LoVo (cell line): ENCODE measurements at regions not wholly inside any gene's neighbourhood (a gene's known extent, or its start where the extent isn't known, plus 50 kb on each side); places are given as distances from the start of the nearest gene placed in this dataset.

Experiments used
- DNase-seq: peaks from one replicate; pipeline ENCODE4 v3.0.0-alpha.2; 2016; ENCODE audit warnings: low spot score

- no peak for DNase-seq
Observed at GRCh38 chr19:31501427-31502195, 152.4 kb upstream of the TSHZ3 start.

- no peak for DNase-seq
Observed at GRCh38 chr19:31502536-31503170, 153.4 kb upstream of the TSHZ3 start.

GRCh38 chr19:31503211-31503610, 154.0 kb upstream of the TSHZ3 start:
- DNase-seq: no peak

- DNase-seq: no peak
Observed at GRCh38 chr19:31504221-31504620, 155.0 kb upstream of the TSHZ3 start.

GRCh38 chr19:31505596-31505910, 156.3 kb upstream of the TSHZ3 start:
- no peak for DNase-seq

GRCh38 chr19:31506102-31506501, 156.9 kb upstream of the TSHZ3 start:
- DNase-seq: no peak

GRCh38 chr19:31510635-31511034, 161.4 kb upstream of the TSHZ3 start:
- DNase-seq: no peak

GRCh38 chr19:31511098-31511497, 161.9 kb upstream of the TSHZ3 start:
- no peak for DNase-seq

GRCh38 chr19:31511696-31512095, 162.5 kb upstream of the TSHZ3 start:
- no peak for DNase-seq

- no peak for DNase-seq
Observed at GRCh38 chr19:31512181-31512970, 163.1 kb upstream of the TSHZ3 start.

GRCh38 chr19:31513841-31514240, 164.6 kb upstream of the TSHZ3 start:
- no peak for DNase-seq

GRCh38 chr19:31515931-31516330, 166.7 kb upstream of the TSHZ3 start:
- DNase-seq: no peak

GRCh38 chr19:31516756-31517155, 167.5 kb upstream of the TSHZ3 start:
- no peak for DNase-seq

GRCh38 chr19:31517224-31518180, 168.3 kb upstream of the TSHZ3 start:
- no peak for DNase-seq

- no peak for DNase-seq
Observed at GRCh38 chr19:31518216-31519020, 169.2 kb upstream of the TSHZ3 start.

- DNase-seq: no peak
Observed at GRCh38 chr19:31519256-31519655, 170.0 kb upstream of the TSHZ3 start.

GRCh38 chr19:31519908-31520307, 170.7 kb upstream of the TSHZ3 start:
- DNase-seq: no peak

- no peak for DNase-seq
Observed at GRCh38 chr19:31520633-31521032, 171.4 kb upstream of the TSHZ3 start.

- DNase-seq: no peak
Observed at GRCh38 chr19:31525610-31526147, 176.4 kb upstream of the TSHZ3 start.

GRCh38 chr19:31527443-31527842, 178.2 kb upstream of the TSHZ3 start:
- no peak for DNase-seq

- no peak for DNase-seq
Observed at GRCh38 chr19:31528261-31528660, 179.0 kb upstream of the TSHZ3 start.
